Uterus (tissue), 2 donors: ENCODE measurements at regions not wholly inside any gene's neighbourhood (a gene's known extent, or its start where the extent isn't known, plus 50 kb on each side); places are given as distances from the start of the nearest gene placed in this dataset.

Experiments used
- CTCF ChIP-seq, 4 experiments: fragments of 200-600 bp in 2 of 4; fragments of 450-650 bp in 2 of 4; sonication (generic) in 2 of 4; IDR thresholded peaks; one replicate each; pipeline ENCODE4 v1.5.1; 2016 to 2019; ENCODE audit warnings: antibody characterized with exemption in 4 of 4, mild to moderate bottlenecking in 2 of 4, moderate library complexity in 1 of 4
- POLR2A ChIP-seq, 2 donors: fragments of 450-650 bp; IDR thresholded peaks; one replicate each; pipeline ENCODE4 v1.6.1; 2016; ENCODE audit warnings: antibody characterized with exemption in 2 of 2, mild to moderate bottlenecking in 1 of 2, moderate library complexity in 1 of 2

DNA sequence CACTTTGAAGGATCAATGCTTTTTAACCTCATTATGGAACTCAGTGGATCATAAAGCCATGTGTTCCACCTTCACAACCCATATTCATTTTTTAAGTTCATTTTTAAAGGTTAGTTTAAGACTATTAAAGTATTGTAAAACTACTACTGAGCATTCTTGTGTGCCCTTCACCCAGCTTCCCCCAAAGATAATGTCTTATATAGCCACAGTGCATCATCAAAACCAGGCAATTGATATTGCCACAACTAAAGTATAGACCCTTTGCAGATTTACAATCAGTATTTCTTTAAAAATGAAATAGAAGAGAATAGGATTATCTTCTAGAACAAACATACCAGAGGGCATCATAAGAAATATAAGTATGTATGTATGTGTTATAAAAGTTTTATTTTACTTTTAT lies 597.1 kb downstream of the CCSER2 start:
- TF ChIP-seq CTCF (IDR thresholded peaks at IDR 0.05) (no peak), POLR2A (IDR thresholded peaks at IDR 0.05) (no peak)
